ENCODE measurements at regions not wholly inside any gene's neighbourhood (a gene's known extent, or its start where the extent isn't known, plus 50 kb on each side); places are given as distances from the start of the nearest gene placed in this dataset.
"Not testable (repeated sequence)": the region's sequence is repeated elsewhere in the genome, so short reads cannot be mapped to it uniquely, and the experiment has no call there.

DNA sequence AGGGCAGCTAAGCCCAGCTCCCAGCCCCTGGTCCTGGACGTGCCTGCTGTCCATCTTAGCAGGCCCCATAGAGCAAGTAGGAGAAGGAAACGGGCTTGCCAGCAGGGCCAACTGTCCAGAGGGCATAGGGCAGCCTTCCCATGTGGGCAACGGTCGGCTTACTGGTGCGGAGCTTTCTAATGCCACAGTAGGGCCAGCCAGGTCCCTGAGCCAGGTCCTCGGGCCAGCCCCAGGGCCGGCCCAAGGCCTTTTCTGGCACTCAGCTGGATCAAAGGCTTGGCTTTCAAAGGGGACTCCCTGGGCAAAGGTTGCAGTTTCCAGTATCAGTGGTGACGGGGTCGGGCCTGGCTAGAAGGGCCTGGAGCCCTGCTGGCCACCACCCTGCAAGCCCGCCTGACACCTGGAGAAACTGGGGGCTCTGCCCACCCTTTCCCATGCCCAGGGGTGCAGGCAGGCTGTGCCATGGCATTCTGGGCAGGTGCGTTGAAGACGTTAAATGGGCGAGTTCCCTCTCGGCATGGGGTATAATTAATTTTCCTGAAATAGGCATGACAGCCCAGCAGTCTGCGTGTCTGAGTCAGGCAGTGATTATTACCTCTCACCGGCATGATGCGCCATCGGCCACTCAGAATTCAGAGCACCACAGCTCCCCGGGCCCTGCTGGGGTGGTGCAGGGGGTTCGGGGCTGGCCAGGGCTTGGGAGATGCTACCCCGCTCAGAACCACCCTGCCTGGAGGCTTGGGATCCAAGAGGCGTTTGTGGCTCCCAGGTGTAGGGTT is 4387.3 kb upstream of the TPTE start:
- not testable (repeated sequence) for DNase-seq (ENCODE audit: low spot score)

DNA sequence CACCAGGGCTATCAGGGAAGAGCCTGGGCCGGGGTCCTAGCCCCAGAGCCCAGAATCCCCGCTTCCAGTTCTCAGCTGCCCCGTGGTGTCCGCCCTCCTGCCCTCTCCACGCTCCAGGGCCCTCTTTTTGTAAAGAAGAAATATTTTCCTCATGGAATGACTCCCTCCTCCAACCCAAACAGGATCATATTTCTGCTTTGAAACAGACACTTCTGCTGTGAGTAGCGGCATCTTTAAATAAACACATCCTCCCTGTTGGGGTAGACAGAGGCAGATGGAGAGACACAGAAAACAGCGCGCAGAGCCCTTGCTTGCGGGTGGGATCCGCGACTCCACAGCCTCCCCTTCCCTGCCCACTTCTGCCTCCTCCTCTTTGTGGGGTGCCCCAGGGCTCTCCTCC is 4384.7 kb upstream of the TPTE start:
- not testable (repeated sequence) for DNase-seq (ENCODE audit: low spot score)

DNA sequence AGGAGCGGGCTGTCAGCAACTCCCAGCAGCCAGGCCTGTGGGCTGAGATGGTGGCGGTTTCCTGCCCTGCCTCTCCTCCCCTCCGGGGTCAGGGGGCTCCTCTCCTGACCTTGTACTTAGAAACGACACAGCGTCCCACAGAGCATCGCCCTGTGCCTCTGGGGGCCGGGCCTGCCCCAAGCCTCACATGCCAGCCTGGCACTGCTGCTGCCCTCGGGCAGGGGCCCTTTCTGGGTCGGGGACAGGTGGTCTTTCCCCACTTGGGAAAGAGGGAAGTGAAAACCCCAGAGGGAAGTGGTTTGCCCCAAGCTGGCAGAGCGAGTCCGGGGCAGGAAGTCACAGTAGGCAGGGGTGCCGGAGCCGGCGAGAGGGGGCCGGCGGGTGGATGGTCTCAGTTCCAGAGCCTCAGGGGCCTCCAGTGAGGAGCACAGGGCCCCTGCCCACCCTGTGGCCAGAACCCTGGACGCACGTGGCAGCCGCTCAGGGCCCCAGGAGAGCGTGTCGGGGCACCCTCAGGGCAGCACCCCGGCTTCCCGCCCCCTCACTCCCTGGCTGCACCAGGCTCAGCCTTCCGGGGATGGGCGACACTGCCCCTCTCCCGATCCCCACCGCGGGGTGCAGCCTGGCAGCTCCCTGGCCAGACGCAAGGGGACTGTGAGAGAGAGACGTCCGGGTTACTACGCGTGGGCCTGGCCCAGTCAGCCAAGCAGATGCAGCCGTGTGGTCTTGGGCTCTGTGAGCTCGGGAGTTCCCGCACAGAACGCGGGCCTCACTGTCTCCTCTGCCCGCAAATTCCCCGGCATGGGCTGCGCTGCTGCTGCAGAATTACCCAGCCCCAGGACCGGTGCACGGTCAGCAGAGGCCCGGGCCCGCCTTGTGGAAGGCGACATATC is 4382.9 kb upstream of the TPTE start:
- not testable (repeated sequence) for DNase-seq (ENCODE audit: low spot score)

DNA sequence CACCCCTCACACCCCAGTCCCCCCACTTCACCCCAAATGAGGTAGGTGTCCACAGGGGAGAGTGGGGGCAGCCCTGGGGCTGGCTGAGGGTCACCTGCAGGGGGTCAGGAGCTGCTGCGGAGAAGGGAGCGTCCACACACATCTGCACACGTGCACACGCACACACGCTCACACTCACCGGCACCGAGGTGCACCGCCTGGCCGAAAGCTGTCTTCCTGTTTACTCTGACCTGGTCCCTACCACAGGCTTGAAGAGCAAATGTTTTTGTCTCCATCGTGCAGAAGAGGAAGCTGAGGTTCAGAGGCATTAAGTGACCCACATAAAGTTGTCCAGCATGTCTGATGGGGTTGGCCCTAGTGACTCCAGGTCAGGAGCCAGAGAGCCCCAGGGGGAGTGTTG is 4382.1 kb upstream of the TPTE start:
- DNase-seq (ENCODE audit: low spot score) = not testable (repeated sequence)

DNA sequence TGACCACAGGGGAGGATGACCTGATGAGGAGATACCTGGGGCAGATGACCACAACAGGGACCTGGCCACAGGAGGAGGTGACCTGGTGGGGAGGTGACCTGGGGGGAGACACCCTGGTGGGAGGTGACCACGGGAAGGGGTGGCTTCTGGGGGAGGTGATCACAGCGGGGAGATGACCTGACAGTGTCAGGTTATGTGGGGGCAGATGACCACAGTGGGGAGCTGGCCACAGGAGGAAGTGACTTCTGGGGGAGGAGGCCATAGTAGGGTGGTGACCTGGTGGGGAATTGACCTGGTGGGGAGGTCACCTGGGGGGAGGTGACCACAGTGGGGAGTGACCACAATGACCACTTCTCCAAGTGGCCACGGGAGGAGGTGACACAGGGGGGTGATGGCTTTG is 4381.5 kb upstream of the TPTE start:
- DNase-seq (ENCODE audit: low spot score) = not testable (repeated sequence)

DNA sequence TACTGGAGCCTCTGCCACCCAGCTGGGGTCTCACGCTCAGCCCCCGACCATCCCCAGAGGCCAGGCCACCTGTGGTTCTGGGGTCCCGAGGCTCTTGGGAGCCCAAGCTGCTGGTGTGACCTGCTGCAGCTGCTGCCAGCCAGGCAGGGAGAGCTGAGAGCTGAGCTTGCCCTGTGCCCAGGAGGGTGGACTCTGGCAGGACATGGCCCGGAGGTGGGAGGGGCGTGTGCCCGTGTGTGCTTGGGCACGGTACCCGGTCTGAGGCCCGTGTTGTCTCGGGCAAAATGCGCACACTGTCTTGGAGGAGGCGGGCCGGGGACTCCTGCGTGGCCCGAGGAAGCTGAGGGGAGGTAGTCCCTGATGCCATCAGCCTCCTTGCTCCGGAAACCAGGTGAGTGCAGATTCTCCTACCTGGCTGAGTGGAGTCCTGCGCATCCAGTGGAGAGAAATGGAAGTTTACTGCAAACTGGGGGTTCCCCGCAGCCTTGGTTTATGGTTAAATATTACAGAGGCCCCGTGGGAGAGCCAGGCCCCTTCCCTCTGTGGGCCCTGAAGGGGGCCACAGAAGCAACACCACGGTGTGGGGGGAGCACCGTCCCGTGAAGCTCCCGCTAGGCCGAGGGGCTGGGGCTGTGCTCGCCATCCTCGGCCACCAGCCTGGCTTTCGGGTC is 4380.8 kb upstream of the TPTE start:
- DNase-seq (ENCODE audit: low spot score) = not testable (repeated sequence)

DNA sequence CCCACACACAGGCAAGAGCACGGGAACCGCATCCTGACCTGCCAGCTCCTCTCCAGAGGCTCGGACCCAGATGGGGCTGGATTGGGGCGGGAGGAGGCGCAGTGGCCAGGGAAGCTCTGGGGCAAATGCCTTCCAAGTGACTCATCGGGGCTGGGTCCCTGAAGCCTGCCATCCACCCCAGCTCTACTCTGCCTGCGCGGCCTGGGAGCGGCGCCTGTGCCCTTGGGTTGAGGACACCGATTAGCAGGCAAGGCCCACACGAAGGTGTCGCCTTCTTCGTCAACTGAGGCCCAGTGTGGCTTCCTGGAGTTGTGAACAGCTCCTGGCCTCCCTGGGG is 4380.3 kb upstream of the TPTE start:
- DNase-seq (ENCODE audit: low spot score) = not testable (repeated sequence)

DNA sequence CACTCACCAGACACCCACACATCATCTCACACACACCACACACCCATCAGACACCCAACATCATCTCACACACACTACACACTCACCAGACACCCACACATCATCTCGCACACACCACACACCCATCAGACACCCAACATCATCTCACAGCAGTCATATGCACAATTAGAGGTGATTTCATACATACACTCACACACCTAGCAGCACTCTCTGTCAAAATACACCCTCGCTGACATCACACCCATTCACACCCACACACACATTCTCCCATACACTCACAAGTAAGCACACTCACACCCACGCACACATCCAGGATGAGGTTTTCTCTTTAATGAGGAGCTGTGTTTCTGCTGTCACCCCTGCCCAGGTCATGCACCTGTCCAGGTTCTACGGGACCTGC is 4368.2 kb upstream of the TPTE start:
- not testable (repeated sequence) for DNase-seq (ENCODE audit: low spot score)

DNA sequence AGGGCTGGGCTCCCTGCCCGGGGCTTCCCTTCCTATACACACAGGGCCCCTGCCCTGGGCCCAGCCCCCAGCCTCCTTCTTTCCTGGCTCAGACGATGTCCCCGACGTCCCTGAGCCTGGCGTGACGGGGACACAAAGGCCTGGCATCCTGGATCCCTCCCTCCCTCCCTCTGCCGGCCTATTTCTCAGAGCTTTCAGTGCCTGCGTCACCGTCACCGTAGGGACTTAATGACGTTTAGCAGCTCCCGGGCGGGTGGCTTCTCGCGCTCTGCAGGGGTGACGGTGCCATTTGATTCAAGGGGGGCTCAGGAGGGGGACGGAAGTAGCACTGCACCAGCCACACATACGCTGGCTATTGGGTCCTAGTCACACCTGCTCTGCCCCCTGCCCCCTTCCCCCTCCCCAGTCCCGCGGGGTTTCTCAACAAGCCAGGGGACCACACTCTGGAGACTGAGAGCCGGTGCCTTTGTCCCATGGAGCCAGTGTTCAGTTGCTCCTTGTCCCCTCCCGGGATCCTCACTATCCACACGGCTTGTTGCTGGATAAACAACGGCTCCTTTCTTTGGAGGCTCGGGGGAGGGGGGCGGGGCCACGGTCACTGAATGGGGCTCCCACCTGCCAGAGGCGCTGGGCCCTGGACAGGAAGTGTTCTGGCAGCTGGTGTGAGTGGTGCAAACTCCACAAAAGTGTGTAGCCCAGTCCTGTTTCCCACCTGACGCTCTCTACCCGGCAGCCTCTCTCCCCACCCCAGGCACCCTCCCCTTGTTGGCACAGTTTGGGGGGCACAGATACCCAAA is 4366.7 kb upstream of the TPTE start:
- DNase-seq (ENCODE audit: low spot score) = not testable (repeated sequence)

DNA sequence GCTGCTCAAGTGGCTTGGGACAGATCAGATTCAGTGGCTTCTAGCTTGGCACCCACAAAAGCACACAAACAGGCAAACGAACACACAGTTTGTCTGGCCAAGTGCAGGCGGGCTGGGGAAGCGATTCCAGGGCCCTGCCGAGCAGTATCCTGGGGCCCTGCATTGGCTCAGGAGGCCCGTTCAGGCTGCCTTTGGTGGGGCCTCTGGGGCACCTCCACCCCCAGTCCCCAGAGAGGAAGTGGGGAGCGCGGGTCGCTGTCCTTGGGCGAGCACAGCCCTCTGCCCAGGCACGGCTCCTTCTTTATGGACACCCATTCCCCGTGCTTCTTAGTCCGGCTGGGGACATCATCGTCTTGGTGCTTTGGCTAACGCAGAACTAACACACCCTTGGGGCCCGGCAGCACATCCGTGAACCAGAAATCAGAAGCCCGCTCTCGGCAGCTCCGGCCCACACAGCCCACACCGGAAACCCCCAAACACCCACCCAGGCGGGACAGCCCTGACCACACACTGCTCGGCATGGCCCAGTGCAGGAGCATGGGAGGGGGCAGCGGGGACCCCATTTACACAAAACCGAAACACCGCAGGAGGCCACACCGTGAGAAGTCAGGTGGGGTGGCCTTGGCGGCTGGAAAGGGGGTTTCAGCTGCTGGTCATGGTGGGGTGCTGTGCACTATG is 4364.5 kb upstream of the TPTE start:
- DNase-seq (ENCODE audit: low spot score) = not testable (repeated sequence)

DNA sequence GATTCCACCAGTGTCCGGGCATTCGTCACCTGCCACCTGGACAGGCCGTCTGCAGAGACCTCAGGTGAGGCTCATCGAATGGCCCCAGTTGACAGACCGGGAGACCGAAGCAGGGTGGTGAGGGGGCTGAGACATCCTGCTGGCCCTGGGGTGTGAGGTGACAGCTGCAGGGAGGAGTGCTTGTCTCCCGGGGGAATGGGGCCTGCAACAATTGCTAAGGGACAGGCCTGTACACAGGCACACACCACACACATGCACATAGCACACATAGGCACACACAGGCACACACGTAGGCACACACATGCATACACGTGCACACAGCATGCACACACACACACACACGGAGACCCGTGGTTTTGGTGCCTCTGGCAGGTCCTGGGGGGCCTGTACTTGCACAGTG is 4363.9 kb upstream of the TPTE start:
- not testable (repeated sequence) for DNase-seq (ENCODE audit: low spot score)

DNA sequence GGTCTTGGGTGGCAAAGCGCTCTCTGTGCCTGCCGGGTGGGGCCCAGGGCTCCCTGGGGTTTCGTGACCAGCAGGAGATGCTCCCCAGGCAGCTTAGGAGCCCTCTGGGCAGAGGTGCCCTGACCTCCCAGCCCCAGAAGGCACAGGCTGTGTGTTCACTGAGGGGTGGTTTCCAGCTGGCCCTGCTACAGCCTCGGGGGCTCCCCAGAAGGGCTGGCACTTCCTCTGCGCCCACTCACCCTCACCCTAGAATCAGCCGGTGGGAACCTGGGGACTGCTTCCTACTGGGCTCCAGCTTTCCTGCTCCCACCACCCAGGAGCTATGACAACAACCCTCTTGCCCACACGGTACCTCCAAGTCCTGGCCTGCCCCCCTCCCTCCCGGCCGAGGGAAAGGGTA is 4363.2 kb upstream of the TPTE start:
- DNase-seq (ENCODE audit: low spot score) = not testable (repeated sequence)

Measured in H4 (cell line).